NB4 (cell line): ENCODE measurements at regions not wholly inside any gene's neighbourhood (a gene's known extent, or its start where the extent isn't known, plus 50 kb on each side); places are given as distances from the start of the nearest gene placed in this dataset.

ENCODE experiments used
- MAX ChIP-seq: IDR thresholded peaks from 2 replicates; pipeline ENCODE4 v1.6.1; 2011; ENCODE audit warnings: low read depth, low read length
- MYC ChIP-seq: IDR thresholded peaks from 2 replicates; pipeline ENCODE4 v1.6.1; 2011; ENCODE audit warnings: low read depth, low read length
- POLR2A ChIP-seq: IDR thresholded peaks from 2 replicates; pipeline ENCODE4 v1.6.1; 2011; ENCODE audit warnings: mild to moderate bottlenecking; ENCODE audit not compliant: insufficient read length; ENCODE audit errors: extremely low read depth
- TF ChIP-seq, protein P1 (sequence below): IDR thresholded peaks from one replicate; pipeline ENCODE4 v1.5.1; 2012; ENCODE audit warnings: low read depth, low read length

DNA sequence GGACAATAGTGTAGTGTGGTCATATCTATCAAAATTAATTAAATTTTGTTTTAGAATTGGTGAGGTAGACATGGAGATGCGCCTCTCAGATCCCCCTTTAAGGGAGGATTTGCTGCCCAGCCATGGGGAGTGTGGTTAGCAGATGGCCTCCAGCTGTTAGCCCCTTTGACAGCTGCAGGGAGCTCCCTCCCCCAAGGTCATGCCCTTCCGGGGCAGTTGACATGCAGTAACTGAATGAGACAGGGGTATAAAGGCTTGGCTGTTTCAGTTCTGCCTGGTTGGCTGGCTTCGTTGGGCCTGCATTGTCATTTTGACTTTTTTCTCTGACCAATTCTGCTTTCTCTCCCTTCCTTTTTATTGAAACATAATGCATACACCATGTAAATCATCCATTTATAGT lies 291.5 kb upstream of the SRRM4 start:
- TF ChIP-seq, protein P1, sequence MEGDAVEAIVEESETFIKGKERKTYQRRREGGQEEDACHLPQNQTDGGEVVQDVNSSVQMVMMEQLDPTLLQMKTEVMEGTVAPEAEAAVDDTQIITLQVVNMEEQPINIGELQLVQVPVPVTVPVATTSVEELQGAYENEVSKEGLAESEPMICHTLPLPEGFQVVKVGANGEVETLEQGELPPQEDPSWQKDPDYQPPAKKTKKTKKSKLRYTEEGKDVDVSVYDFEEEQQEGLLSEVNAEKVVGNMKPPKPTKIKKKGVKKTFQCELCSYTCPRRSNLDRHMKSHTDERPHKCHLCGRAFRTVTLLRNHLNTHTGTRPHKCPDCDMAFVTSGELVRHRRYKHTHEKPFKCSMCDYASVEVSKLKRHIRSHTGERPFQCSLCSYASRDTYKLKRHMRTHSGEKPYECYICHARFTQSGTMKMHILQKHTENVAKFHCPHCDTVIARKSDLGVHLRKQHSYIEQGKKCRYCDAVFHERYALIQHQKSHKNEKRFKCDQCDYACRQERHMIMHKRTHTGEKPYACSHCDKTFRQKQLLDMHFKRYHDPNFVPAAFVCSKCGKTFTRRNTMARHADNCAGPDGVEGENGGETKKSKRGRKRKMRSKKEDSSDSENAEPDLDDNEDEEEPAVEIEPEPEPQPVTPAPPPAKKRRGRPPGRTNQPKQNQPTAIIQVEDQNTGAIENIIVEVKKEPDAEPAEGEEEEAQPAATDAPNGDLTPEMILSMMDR = no peak
- no peak for TF ChIP-seq POLR2A
- TF ChIP-seq MAX = no peak
- TF ChIP-seq MYC = no peak
